Naive B cell (primary cell): ENCODE measurements at regions not wholly inside any gene's neighbourhood (a gene's known extent, or its start where the extent isn't known, plus 50 kb on each side); places are given as distances from the start of the nearest gene placed in this dataset.
"Not testable (repeated sequence)": the region's sequence is repeated elsewhere in the genome, so short reads cannot be mapped to it uniquely, and the experiment has no call there.

Experiments used
- ATAC-seq, 2 donors: fragments of 150-1000 bp; cut with Tn5 transposase; 2 replicates each; pipeline ENCODE4 v1.10.0; 2021; ENCODE audit warnings: low read depth in 2 of 2, mild to moderate bottlenecking in 2 of 2, moderate library complexity in 2 of 2
- DNase-seq: peaks from one replicate; pipeline ENCODE4 v3.0.0; 2022
- H3K27ac Mint-ChIP-seq, 6 donors: one replicate each; pipeline ENCODE4 v1.8.0; 2020 to 2022; ENCODE audit warnings: mild to moderate bottlenecking in 6 of 6, mixed read lengths in 6 of 6, moderate library complexity in 5 of 6, inconsistent platforms in 2 of 6
- H3K27me3 Mint-ChIP-seq, 3 donors: one replicate each; pipeline ENCODE4 v1.8.0; 2021 to 2022; ENCODE audit warnings: mixed read lengths in 3 of 3, mild to moderate bottlenecking in 1 of 3
- H3K36me3 Mint-ChIP-seq, 2 donors: one replicate each; pipeline ENCODE4 v1.8.0; 2020 to 2022; ENCODE audit warnings: mixed read lengths in 2 of 2, inconsistent platforms in 1 of 2, mild to moderate bottlenecking in 1 of 2
- H3K4me1 Mint-ChIP-seq, 3 donors: one replicate each; pipeline ENCODE4 v1.8.0; 2020 to 2022; ENCODE audit warnings: mixed read lengths in 3 of 3, inconsistent platforms in 1 of 3, mild to moderate bottlenecking in 1 of 3, moderate library complexity in 1 of 3
- H3K4me3 Mint-ChIP-seq, 8 donors: one replicate each; pipeline ENCODE4 v1.8.0; 2020 to 2022; ENCODE audit warnings: mild to moderate bottlenecking in 8 of 8, mixed read lengths in 8 of 8, moderate library complexity in 8 of 8, inconsistent platforms in 2 of 8
- H3K9me3 Mint-ChIP-seq, 7 donors: one replicate each; pipeline ENCODE4 v1.8.0; 2020 to 2022; ENCODE audit warnings: mixed read lengths in 7 of 7, mild to moderate bottlenecking in 5 of 7, inconsistent platforms in 2 of 7, moderate library complexity in 1 of 7

- H3K27ac Mint-ChIP-seq = no peak overlapping the region
- no peak for ATAC-seq
- no peak for DNase-seq
- H3K4me3 Mint-ChIP-seq = no peak overlapping the region
- H3K27me3 Mint-ChIP-seq = peaks cover 0 to 4% (median 4%) of the 10 kb centered on the region in 3 donors
- H3K4me1 Mint-ChIP-seq = no peaks in the 10 kb centered on the region
- no peaks in the 10 kb centered on the region for H3K36me3 Mint-ChIP-seq
- H3K9me3 Mint-ChIP-seq = peaks cover 5 to 18% (median 12%) of the 10 kb centered on the region in 7 donors
Measured at GRCh38 chr15:47897525-47897924, 180.2 kb downstream of the SEMA6D start.

DNA sequence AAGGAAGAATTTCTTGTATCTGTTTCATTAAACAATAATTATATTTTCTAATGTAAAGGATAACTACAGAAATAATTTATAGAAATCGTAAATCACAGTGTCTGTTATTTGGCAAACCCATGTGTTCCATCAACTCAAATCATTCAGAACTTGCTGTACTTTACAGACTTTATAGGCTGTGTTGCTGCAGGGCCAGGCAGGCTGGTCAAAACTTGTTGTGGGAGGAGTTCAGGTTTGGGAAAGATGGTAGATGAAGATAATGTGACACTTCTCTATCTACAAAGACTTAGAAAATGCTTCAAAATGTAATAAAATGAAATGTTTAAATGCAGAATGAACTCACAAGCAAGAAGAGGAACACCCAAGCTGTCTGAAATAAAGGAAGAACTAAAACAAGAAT lies 183.4 kb downstream of the SEMA6D start:
- no peak for ATAC-seq
- DNase-seq = no peak
- no peak overlapping the region for H3K4me3 Mint-ChIP-seq
- H3K4me1 Mint-ChIP-seq = no peaks in the 10 kb centered on the region
- H3K27me3 Mint-ChIP-seq = peaks cover 0 to 5% (median 0%) of the 10 kb centered on the region in 3 donors
- H3K27ac Mint-ChIP-seq = no peak overlapping the region
- H3K36me3 Mint-ChIP-seq = no peaks in the 10 kb centered on the region
- peaks cover 9 to 39% (median 19%) of the 10 kb centered on the region in 7 donors for H3K9me3 Mint-ChIP-seq

- peaks cover 13 to 39% (median 19%) of the 10 kb centered on the region in 7 donors for H3K9me3 Mint-ChIP-seq
- no peak for DNase-seq
- no peaks in the 10 kb centered on the region for H3K4me1 Mint-ChIP-seq
- no peak overlapping the region for H3K4me3 Mint-ChIP-seq
- peaks cover 4 to 7% of the 10 kb centered on the region in 2 donors for H3K36me3 Mint-ChIP-seq
- ATAC-seq = no peak
- H3K27me3 Mint-ChIP-seq = peaks cover 0 to 5% (median 0%) of the 10 kb centered on the region in 3 donors
- H3K27ac Mint-ChIP-seq = no peak overlapping the region
Measured at GRCh38 chr15:47903368-47903767, 186.1 kb downstream of the SEMA6D start.

DNA sequence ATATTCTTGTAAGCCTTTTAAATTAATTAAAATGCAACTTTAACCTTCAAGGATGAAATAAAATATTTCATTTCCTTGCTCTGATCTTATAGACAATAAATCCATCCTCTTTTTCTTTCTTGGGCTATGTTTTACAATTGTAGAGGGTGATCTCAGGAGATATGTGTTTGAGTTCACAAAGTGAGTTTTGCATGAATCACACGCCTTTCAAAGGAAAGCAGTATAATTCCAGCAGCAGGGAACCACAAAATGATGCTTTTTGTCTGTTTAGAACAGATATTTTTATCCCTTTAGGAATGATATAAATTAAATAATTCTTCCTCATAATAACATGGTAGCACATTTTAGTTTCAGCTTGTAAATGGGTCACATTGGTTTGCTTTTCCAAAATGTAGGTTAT lies 191.2 kb downstream of the SEMA6D start:
- Mint-ChIP-seq H3K9me3 (peaks cover 8 to 16% (median 9%) of the 10 kb centered on the region in 7 donors), H3K36me3 (peaks cover 4 to 7% of the 10 kb centered on the region in 2 donors), H3K4me3 (no peak overlapping the region), H3K27me3 (peaks cover 0 to 5% (median 0%) of the 10 kb centered on the region in 3 donors), H3K27ac (no peak overlapping the region), H3K4me1 (no peaks in the 10 kb centered on the region)
- ATAC-seq (no peak), DNase-seq (no peak)

DNA sequence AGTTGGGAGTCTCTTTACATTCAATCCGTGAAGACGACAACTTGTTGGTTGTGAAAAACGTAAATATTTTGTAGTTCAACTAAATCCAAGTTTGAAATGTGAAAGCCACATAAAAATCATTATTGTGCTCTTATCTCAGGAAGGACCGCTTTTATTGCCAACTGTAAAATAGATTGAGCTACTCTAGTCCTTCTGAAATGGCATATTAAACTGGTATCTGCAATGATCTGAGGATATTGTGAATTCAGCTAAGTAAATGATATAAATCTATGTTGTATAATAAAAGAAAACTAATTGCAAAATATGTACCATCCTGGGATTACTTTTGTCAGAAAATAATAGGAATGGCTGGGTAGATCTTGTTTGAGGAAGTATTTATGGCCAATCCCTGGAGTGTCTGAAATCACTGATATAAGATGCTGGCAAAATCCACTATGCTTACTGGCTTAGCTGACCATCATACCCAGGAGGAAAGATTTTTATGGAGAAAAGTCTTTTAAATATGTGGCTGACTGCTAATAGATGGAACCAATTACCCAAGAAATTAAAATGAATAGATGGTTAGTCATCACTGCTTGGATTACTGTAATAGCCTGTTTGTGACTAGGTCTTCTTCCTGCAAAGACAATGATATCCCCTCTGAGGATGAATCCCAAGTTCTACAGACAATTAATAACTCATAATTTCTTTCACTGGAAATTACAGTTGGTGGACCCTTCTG lies 191.8 kb downstream of the SEMA6D start:
- ATAC-seq = no peak
- DNase-seq = no peak

DNA sequence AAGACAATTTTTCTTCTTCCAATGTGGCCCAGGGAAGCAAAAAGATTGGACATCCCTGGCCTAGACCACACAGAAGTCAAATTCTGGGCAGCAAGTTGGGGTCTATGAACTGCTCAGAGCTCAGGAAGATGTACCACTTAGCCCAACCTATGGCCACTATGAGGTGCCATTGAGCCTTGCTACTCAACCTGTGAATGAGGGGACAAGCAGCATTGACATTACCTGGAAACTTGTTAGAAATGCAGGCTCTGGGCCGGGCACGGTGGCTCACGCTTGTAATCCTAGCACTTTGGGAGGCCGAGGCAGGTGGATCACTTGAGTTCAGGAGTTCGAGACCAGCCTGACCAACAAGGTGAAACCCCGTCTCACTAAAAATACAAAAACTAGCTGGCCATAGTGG lies 195.6 kb downstream of the SEMA6D start:
- not testable (repeated sequence) for H3K4me1 Mint-ChIP-seq, H3K9me3 Mint-ChIP-seq, H3K4me3 Mint-ChIP-seq, H3K27me3 Mint-ChIP-seq, DNase-seq, H3K36me3 Mint-ChIP-seq, ATAC-seq, H3K27ac Mint-ChIP-seq

More for the DNA sequence above, 191.8 kb downstream of the SEMA6D start:
- H3K9me3 Mint-ChIP-seq = peaks cover 4 to 10% (median 6%) of the 10 kb centered on the region in 7 donors
- H3K27me3 Mint-ChIP-seq = peaks cover 0 to 5% (median 0%) of the 10 kb centered on the region in 3 donors
- H3K4me3 Mint-ChIP-seq = no peak overlapping the region
- H3K27ac Mint-ChIP-seq = no peak overlapping the region
- peaks cover 4 to 7% of the 10 kb centered on the region in 2 donors for H3K36me3 Mint-ChIP-seq
- no peaks in the 10 kb centered on the region for H3K4me1 Mint-ChIP-seq

DNA sequence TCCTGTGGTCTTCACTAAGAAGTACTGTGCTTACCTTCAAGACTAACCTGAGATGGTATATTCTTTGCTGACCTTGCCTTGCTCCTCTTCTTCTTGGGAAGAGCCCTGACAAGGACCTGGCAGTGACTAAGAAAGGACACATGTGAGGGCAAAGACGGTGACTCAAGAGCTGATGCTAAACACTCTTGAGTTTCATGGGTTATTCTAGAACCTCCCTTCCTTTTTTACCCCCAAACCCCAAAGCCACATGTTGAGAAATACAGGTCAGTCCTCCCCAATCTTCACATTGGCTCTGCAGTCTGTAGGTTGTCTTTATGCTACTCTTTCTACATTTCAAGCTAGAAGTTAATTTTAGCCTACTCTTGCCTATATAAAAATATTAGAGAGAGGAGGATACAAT lies 200.6 kb downstream of the SEMA6D start:
- Mint-ChIP-seq H3K4me1 (no peaks in the 10 kb centered on the region), H3K27ac (no peak overlapping the region), H3K9me3 (peaks cover 0 to 1% (median 0%) of the 10 kb centered on the region in 7 donors), H3K27me3 (peaks cover 0 to 6% (median 0%) of the 10 kb centered on the region in 3 donors), H3K36me3 (no peaks in the 10 kb centered on the region), H3K4me3 (no peak overlapping the region)
- ATAC-seq (no peak), DNase-seq (no peak)

GRCh38 chr15:47918877-47919276 lies 201.6 kb downstream of the SEMA6D start:
- DNase-seq = no peak
- H3K4me1 Mint-ChIP-seq = no peaks in the 10 kb centered on the region
- H3K27ac Mint-ChIP-seq = no peak overlapping the region
- peaks cover 0 to 1% (median 0%) of the 10 kb centered on the region in 7 donors for H3K9me3 Mint-ChIP-seq
- H3K36me3 Mint-ChIP-seq = no peaks in the 10 kb centered on the region
- H3K4me3 Mint-ChIP-seq = no peak overlapping the region
- no peak for ATAC-seq
- H3K27me3 Mint-ChIP-seq = peaks cover 0 to 6% (median 0%) of the 10 kb centered on the region in 3 donors

GRCh38 chr15:47924381-47924780 lies 196.4 kb upstream of the SLC24A5 start:
- ATAC-seq (no peak), DNase-seq (no peak)
- Mint-ChIP-seq H3K36me3 (no peaks in the 10 kb centered on the region), H3K9me3 (peaks cover 0 to 7% (median 0%) of the 10 kb centered on the region in 7 donors), H3K27ac (no peak overlapping the region), H3K27me3 (peaks cover 0 to 4% (median 0%) of the 10 kb centered on the region in 3 donors), H3K4me1 (no peaks in the 10 kb centered on the region), H3K4me3 (no peak overlapping the region)

DNA sequence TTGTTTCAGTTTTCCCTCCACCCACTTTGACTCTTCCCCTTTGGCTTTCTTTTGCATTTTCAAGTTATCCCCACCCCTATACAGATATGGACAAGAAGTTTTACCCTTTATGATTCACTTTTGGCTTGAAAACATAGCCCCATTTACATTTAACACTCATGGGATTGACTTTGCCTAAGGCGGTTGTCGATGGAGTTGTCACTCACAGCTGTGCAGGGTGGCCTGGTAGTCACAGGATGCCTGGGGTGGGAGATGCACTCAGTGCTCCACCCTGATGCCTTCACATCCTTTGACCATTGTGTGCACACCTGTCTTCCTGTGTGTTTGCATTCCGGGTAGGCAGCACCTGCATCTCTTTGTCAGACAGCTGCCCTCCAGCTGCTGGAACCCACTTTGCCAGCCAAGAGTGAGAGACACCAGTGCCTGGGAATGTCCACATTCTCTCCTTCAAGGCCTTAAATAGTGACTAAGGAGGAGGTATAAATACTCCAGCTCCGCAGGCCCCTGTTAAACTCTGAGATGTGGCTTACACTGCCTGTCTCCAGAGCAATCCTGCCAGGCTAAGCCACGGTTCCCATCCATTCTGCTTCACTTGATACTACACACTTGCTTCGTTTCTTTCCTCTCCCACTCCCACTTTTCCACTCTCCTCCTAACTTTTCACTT lies 191.5 kb upstream of the SLC24A5 start:
- no peak overlapping the region for H3K27ac Mint-ChIP-seq
- no peak for ATAC-seq
- no peaks in the 10 kb centered on the region for H3K36me3 Mint-ChIP-seq
- H3K4me3 Mint-ChIP-seq = no peak overlapping the region
- DNase-seq = no peak
- H3K27me3 Mint-ChIP-seq = peaks cover under 1 to 7% (median 5%) of the 10 kb centered on the region in 3 donors
- H3K9me3 Mint-ChIP-seq = peaks cover 0 to 7% (median 0%) of the 10 kb centered on the region in 7 donors
- no peaks in the 10 kb centered on the region for H3K4me1 Mint-ChIP-seq

DNA sequence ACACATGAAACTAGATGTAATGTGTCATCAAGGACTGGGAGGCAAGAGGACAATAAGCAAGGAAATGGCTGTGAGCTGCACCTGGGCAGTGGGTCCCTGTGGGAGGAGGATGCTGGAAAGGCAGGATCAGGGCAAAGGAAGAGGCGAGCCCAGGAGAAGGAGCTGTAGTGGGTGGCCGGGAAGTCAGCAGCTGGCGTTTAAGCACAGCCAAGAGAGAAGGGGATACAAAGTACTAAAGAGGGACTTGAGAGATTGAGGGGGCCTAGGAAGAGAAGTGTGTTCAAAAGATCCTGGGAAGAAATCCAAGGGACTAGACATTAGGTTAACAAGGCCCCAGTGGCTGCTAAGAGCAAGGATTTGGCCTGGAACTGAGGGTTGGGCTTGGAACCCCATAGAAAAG lies 188.5 kb upstream of the SLC24A5 start:
- no peaks in the 10 kb centered on the region for H3K36me3 Mint-ChIP-seq

GRCh38 chr15:47932951-47933641 lies 187.7 kb upstream of the SLC24A5 start:
- H3K4me1 Mint-ChIP-seq = no peaks in the 10 kb centered on the region
- H3K36me3 Mint-ChIP-seq = no peaks in the 10 kb centered on the region
- no peak overlapping the region for H3K4me3 Mint-ChIP-seq
- peaks cover 9 to 11% (median 10%) of the 10 kb centered on the region in 3 donors for H3K27me3 Mint-ChIP-seq
- ATAC-seq (no peak), DNase-seq (no peak)
- peaks cover 0 to 4% (median 0%) of the 10 kb centered on the region in 7 donors for H3K9me3 Mint-ChIP-seq
- H3K27ac Mint-ChIP-seq = no peak overlapping the region

More for the DNA sequence above, 188.5 kb upstream of the SLC24A5 start:
- Mint-ChIP-seq H3K27ac (no peak overlapping the region), H3K4me3 (no peak overlapping the region), H3K27me3 (peaks cover 5 to 13% (median 10%) of the 10 kb centered on the region in 3 donors), H3K9me3 (peaks cover 0 to 4% (median 0%) of the 10 kb centered on the region in 7 donors), H3K4me1 (no peaks in the 10 kb centered on the region)
- no peak for ATAC-seq
- no peak for DNase-seq

GRCh38 chr15:47933865-47934264 lies 186.9 kb upstream of the SLC24A5 start:
- Mint-ChIP-seq H3K27ac (peak overlapping the region in 1 of 6 donors; percentile 17), H3K4me3 (no peak overlapping the region), H3K36me3 (no peaks in the 10 kb centered on the region), H3K27me3 (peaks cover 9 to 11% (median 10%) of the 10 kb centered on the region in 3 donors), H3K4me1 (no peaks in the 10 kb centered on the region), H3K9me3 (peaks cover 0 to 4% (median 0%) of the 10 kb centered on the region in 7 donors)
- no peak for ATAC-seq
- DNase-seq = no peak
